Kidney (tissue), 13 donors: ENCODE measurements at regions not wholly inside any gene's neighbourhood (a gene's known extent, or its start where the extent isn't known, plus 50 kb on each side); places are given as distances from the start of the nearest gene placed in this dataset.

Source experiments
- DNase-seq, 5 donors: peaks; one replicate each; pipeline ENCODE4 v3.0.0-alpha.2; 2013 to 2020
- FAIRE-seq: peaks from 2 replicates; lab custom pipeline; 2012; peaks lifted over from hg19 to GRCh38; lab: Jason Lieb, UNC
- H3K27ac ChIP-seq, 2 donors: one replicate each; pipeline ENCODE4 v1.7.0; 2013; ENCODE audit warnings: low read depth in 2 of 2, low read length in 2 of 2, inconsistent platforms in 1 of 2
- H3K27me3 ChIP-seq: one replicate; pipeline ENCODE4 v1.7.1; 2013; ENCODE audit warnings: low read length, inconsistent platforms; ENCODE audit not compliant: control insufficient read depth, insufficient read depth
- H3K36me3 ChIP-seq, 3 donors: one replicate each; pipeline versions ENCODE4 v1.7.0 to v1.7.1; 2013; ENCODE audit warnings: low read length in 3 of 3, control low read depth in 1 of 3, inconsistent platforms in 1 of 3; ENCODE audit not compliant: insufficient read depth in 3 of 3, control insufficient read depth in 2 of 3
- H3K4me1 ChIP-seq, 3 donors: one replicate each; pipeline versions ENCODE4 v1.7.0 to v1.7.1; 2013; ENCODE audit warnings: low read length in 3 of 3, inconsistent platforms in 1 of 3, low read depth in 1 of 3; ENCODE audit not compliant: control insufficient read depth in 2 of 3, insufficient read depth in 2 of 3
- H3K4me3 ChIP-seq, 3 donors: one replicate each; pipeline versions ENCODE4 v1.7.0 to v1.8.1; 2013; ENCODE audit warnings: low read length in 3 of 3, control low read depth in 1 of 3, inconsistent platforms in 1 of 3
- H3K9ac ChIP-seq, 3 donors: one replicate each; pipeline versions ENCODE4 v1.7.0 to v1.7.1; 2013; ENCODE audit warnings: low read length in 3 of 3, control low read depth in 1 of 3, inconsistent platforms in 1 of 3
- H3K9me3 ChIP-seq, 3 donors: one replicate each; pipeline versions ENCODE4 v1.7.0 to v1.7.1; 2013; ENCODE audit warnings: low read length in 3 of 3, control low read depth in 1 of 3, inconsistent platforms in 1 of 3; ENCODE audit not compliant: control insufficient read depth in 2 of 3, insufficient read depth in 1 of 3
- intact Hi-C: fragments of 100-400 bp; cut with DNase I; formaldehyde crosslinking; loops from one replicate; pipeline ENCODE4 v1.11.1; 2022
- TF ChIP-seq, protein P1 (sequence below): IDR thresholded peaks from 3 replicates; pipeline ENCODE4 v1.5.1; 2012; ENCODE audit warnings: mild to moderate bottlenecking, moderate library complexity, borderline replicate concordance; ENCODE audit not compliant: insufficient read depth; ENCODE audit errors: extremely low read depth
- donor health status: control.
- donor health status: control.
- donor health status: control.
- donor health status: control.
- donor health status: control.
- donor health status: DM: yes; HTN: yes; CAD: no.
- donor health status: Normal renal cell carcinoma (clear cell type).

DNA sequence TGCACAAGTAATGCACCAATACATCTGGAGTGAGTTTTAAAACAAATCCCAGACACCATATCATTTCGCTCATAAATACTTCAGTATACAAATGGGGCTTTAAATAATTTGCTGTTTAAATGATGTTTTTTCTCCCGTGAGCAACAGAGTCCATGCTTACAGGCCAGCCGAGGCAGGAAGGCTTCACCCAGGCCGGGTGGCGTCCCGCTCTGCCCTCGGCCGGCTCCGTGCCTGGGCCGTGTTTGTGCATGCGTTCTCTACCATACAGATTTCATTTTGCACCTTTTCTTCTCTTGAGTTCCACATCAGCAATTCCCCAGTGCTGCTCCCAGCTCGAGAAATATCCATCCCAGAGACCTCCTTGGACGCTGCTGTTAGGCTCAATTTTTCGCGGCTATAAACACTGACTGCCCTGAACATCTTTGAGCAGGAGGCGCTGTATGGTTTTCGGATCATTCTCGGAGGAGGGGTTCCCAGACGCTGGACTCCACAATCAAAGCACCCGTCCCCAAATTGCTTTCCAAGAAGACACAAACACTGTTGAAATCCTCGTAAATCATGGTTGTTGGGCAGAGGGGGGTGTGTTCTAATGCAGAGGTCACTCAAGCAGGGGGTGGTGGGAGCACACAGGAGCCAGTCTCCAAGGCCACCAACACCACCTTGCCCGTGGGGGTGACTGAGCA lies 91.6 kb downstream of the MICALL2 start:
- peaks cover 0 to 6% (median 0%) of the 10 kb centered on the region in 3 donors for H3K9me3 ChIP-seq
- intact Hi-C loops = no loop called here
- TF ChIP-seq, protein P1, sequence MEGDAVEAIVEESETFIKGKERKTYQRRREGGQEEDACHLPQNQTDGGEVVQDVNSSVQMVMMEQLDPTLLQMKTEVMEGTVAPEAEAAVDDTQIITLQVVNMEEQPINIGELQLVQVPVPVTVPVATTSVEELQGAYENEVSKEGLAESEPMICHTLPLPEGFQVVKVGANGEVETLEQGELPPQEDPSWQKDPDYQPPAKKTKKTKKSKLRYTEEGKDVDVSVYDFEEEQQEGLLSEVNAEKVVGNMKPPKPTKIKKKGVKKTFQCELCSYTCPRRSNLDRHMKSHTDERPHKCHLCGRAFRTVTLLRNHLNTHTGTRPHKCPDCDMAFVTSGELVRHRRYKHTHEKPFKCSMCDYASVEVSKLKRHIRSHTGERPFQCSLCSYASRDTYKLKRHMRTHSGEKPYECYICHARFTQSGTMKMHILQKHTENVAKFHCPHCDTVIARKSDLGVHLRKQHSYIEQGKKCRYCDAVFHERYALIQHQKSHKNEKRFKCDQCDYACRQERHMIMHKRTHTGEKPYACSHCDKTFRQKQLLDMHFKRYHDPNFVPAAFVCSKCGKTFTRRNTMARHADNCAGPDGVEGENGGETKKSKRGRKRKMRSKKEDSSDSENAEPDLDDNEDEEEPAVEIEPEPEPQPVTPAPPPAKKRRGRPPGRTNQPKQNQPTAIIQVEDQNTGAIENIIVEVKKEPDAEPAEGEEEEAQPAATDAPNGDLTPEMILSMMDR = no peak
- no peak overlapping the region for H3K27ac ChIP-seq
- H3K4me3 ChIP-seq = no peak overlapping the region
- FAIRE-seq = no peak
- no peaks in the 10 kb centered on the region for H3K27me3 ChIP-seq
- no peak overlapping the region for H3K9ac ChIP-seq
- H3K4me1 ChIP-seq = no peaks in the 10 kb centered on the region
- DNase-seq = peak in 2 of 5 donors; percentile 66 to 72
- H3K36me3 ChIP-seq = no peaks in the 10 kb centered on the region

DNA sequence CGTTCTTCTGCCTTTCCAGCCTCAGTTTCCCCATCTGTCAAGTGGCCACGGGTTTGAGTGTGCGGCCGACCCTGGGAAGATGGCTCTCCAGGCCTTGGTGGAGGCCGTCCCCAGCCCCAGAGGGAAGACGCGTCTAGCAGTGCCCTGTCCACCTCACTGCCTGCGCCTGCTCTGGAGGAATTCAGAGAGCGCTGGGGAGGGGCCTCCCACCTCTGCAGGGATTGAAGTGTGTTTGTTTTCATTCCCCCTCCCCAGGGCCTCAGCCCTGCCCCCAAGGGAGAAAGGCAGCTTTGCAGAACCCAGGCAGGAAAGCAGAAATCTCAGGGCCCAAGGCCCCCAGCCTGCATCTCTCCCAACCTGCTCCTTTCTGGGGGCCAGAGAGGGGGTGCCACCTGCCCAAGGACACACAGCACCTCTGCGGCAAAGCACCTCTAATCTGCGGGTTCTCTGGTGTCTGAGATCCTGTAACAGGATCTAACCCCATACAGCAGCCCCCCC lies 91.0 kb downstream of the MICALL2 start:
- TF ChIP-seq, protein P1 = no peak
- no peaks in the 10 kb centered on the region for H3K4me1 ChIP-seq
- FAIRE-seq (no peak), DNase-seq (peak; percentile 62 to 89 (median 86))
- no peaks in the 10 kb centered on the region for H3K27me3 ChIP-seq
- H3K27ac ChIP-seq = no peak overlapping the region
- H3K36me3 ChIP-seq = no peaks in the 10 kb centered on the region
- no peak overlapping the region for H3K4me3 ChIP-seq
- peaks cover 0 to 6% (median 0%) of the 10 kb centered on the region in 3 donors for H3K9me3 ChIP-seq
- no peak overlapping the region for H3K9ac ChIP-seq
- intact Hi-C loops = no loop called here

DNA sequence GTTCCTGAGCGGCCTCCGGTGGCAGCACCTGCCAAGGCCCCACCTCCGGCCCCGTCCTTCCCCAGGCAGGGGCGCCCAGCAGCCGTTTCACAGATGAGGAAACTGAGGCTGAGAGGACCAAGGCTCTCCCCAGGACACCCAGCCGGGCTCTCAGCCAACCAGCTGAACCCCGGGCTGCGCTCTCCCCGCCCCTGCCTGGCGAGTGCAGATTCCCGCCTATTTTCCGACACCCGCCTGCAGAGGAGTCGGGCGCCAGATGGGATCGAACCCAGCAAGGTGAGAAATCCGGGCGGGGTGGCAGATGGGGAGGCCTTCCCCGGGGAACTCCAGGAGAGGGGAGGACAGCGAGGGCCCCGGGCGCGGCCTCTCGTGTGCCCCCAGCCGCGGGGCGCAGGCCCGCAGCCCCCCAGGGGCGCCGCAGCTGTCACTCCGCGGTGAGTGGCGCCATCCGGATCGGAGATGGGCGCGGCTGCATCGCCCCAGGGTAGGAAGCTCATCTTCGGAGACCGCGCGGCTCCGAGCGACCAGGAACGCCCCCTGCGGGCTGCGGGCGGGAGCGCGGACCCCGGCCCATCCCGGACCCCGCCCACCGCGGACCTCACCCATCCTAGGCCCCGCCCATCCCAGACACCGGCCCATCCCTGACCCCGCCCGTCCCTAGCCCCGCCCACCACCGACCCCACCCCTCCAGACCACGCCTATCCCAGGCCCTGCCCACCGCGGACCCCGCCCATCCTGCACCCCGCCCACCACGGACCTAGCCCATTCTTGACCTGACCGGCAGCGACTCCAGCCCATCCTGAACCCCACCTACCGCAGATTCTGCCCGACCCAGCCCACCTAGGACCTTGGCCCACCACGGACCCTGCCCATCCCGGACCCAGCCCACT lies 90.3 kb downstream of the MICALL2 start:
- FAIRE-seq (no peak), DNase-seq (peak; percentile 66 to 95 (median 81))
- Histone ChIP-seq H3K9ac (no peak overlapping the region), H3K36me3 (no peaks in the 10 kb centered on the region), H3K27me3 (no peaks in the 10 kb centered on the region), H3K4me1 (no peaks in the 10 kb centered on the region), H3K9me3 (peaks cover 0 to 6% (median 0%) of the 10 kb centered on the region in 3 donors), H3K27ac (no peak overlapping the region), H3K4me3 (no peak overlapping the region)
- intact Hi-C loops = no loop called here
- TF ChIP-seq, protein P1 = no peak
